ENCODE measurements at regions not wholly inside any gene's neighbourhood (a gene's known extent, or its start where the extent isn't known, plus 50 kb on each side); places are given as distances from the start of the nearest gene placed in this dataset.

DNA sequence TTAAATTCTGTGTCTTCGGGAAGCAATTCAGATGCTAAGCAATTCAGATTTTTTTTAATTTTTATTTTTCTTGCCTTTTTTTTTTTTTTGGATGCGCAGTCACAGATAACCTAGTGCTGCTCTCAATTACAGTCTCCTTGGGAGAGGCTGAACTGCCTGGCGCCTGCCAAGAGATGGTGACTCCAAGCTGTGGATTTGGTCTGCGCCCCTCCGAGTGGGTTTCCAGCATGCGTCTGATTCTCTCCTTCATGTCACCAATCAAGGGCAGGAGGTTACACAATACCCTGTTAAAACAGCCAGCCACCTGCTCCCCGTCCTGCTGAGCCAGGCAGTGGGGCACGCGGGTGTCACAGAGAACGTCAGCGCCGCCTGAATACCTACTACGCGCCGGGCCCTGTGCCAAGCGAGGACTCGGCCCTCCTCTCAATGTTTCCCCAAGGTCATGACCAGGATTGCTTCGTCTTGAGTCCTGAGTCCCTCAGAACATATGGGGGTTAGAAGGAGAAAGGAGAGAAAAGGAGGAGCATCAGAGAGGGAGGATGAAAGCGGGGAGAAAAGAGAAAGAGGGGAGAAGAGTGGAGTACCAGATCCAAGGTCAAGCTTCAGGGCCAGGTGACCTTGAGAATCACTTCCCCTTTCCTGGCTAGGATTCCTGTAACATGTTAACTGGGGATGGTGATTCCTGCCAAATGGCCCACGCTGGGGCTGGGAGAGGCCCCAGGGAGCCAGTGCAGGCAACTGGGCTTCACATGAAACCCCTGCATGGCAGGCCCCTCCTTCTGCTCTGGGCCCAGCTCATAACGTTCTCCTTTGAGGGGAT, 213.6 kb downstream of the URI1 start:
- peaks cover 2% of the 10 kb centered on the region for H3K27me3 Mint-ChIP-seq (ENCODE audit: low read depth)
- DNase-seq: no peak
- no peak overlapping the region for H3K27ac Mint-ChIP-seq
- no peak for ATAC-seq
- H3K36me3 Mint-ChIP-seq (ENCODE audit: low read depth): no peaks in the 10 kb centered on the region
- ChIA-PET POLR2A (no interaction called here), CTCF (no interaction called here)
- H3K4me3 Mint-ChIP-seq: no peak overlapping the region
- no peaks in the 10 kb centered on the region for H3K4me1 Mint-ChIP-seq (ENCODE audit: low read depth)
- H3K9me3 Mint-ChIP-seq (ENCODE audit: insufficient read depth): no peaks in the 10 kb centered on the region

DNA sequence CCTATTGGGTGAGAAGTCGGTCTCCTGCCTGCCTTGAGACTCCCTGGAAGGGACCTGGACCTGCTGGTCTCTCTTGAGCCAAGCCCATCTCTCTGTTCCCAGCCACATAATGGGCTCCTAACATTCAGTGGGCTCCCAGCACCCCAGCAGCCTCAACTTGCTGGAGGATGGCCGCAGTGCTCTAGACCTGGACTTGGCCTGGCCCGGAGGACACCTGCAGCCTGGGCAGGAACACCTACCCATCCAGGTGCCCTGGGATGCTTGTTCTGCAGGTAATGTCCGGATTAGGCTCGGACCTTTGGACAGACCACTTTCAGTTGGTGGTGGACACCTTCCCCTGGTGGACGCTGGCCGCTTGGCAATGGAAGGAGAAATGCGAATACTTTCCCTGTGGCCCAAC, 214.6 kb downstream of the URI1 start:
- no peaks in the 10 kb centered on the region for H3K4me1 Mint-ChIP-seq (ENCODE audit: low read depth)
- H3K9me3 Mint-ChIP-seq (ENCODE audit: insufficient read depth): no peaks in the 10 kb centered on the region
- no peak overlapping the region for H3K27ac Mint-ChIP-seq
- no peak for DNase-seq
- peaks cover 2% of the 10 kb centered on the region for H3K27me3 Mint-ChIP-seq (ENCODE audit: low read depth)
- POLR2A ChIA-PET: no interaction called here
- H3K36me3 Mint-ChIP-seq (ENCODE audit: low read depth): no peaks in the 10 kb centered on the region
- CTCF ChIA-PET: no interaction called here
- H3K4me3 Mint-ChIP-seq: no peak overlapping the region
- ATAC-seq: no peak

DNA sequence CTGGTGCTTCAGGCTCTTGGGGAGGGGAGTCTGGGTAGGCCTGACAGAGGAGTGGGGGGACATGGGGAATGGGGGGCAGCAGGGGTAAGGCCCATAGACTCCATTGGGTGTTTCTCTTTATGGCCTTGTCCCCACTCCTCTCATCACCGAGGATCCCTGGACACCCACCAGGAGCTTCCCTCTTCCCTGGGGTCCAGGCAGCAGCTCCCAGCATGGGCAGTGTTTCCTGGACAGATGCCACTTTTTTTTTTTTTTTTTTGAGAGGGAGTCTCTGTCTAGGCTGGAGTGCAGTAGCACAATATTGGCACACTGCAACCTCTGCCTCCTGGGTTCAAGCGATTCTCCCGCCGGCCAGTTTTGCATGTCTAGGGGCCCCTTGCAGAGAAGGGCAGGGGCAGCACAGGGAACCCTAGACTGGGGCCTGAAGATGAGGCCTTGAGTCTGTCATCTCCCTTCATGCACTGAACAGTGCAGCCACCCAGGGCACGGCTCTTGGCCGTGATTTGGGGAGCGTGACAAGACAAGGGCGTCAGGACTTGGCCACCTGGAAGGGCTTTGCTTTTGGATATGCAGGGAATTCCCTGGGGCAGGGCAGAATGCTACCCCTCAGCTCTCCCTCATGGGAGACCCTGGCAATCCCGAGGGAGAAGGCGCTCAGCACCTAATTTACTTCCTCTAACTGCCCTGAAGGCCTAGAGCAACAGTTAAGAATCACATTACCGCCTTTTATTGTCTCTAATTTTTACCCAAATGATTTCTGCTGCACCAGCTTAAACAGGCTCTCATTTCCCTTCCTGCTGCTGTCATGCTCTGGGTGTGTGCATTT, 213.9 kb upstream of the ZNF536 start:
- no peaks in the 10 kb centered on the region for H3K36me3 Mint-ChIP-seq (ENCODE audit: low read depth)

DNA sequence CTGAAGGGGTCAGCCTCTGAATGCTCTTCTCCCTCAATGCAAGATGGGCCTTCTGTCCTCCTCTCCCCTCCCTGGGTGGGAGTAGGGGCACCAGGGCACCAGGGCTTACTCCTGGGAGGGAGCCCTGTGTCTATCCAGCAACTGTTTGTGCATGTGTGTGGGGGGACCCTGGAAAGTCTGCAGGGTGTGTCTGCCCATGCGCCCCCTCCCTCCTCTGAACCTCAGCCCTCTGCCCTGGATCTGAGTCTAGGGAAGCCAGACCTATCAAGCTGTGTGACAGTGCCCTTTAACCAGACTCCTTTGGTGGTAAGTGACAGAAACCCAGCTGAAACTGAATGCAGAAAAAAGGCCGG, 213.3 kb upstream of the ZNF536 start:
- H3K4me3 Mint-ChIP-seq: no peak overlapping the region
- H3K9me3 Mint-ChIP-seq (ENCODE audit: insufficient read depth): no peaks in the 10 kb centered on the region
- DNase-seq (no peak), ATAC-seq (no peak)
- ChIA-PET CTCF (no interaction called here), POLR2A (no interaction called here)
- no peak overlapping the region for H3K27ac Mint-ChIP-seq
- no peaks in the 10 kb centered on the region for H3K36me3 Mint-ChIP-seq (ENCODE audit: low read depth)
- peaks cover 2% of the 10 kb centered on the region for H3K27me3 Mint-ChIP-seq (ENCODE audit: low read depth)
- no peaks in the 10 kb centered on the region for H3K4me1 Mint-ChIP-seq (ENCODE audit: low read depth)

More for the DNA sequence above, 213.9 kb upstream of the ZNF536 start:
- no peaks in the 10 kb centered on the region for H3K4me1 Mint-ChIP-seq (ENCODE audit: low read depth)
- no peak for DNase-seq
- H3K27ac Mint-ChIP-seq: no peak overlapping the region
- CTCF ChIA-PET: no interaction called here
- no peaks in the 10 kb centered on the region for H3K9me3 Mint-ChIP-seq (ENCODE audit: insufficient read depth)
- no peak overlapping the region for H3K4me3 Mint-ChIP-seq
- POLR2A ChIA-PET: no interaction called here
- ATAC-seq: no peak
- H3K27me3 Mint-ChIP-seq (ENCODE audit: low read depth): peaks cover 2% of the 10 kb centered on the region

DNA sequence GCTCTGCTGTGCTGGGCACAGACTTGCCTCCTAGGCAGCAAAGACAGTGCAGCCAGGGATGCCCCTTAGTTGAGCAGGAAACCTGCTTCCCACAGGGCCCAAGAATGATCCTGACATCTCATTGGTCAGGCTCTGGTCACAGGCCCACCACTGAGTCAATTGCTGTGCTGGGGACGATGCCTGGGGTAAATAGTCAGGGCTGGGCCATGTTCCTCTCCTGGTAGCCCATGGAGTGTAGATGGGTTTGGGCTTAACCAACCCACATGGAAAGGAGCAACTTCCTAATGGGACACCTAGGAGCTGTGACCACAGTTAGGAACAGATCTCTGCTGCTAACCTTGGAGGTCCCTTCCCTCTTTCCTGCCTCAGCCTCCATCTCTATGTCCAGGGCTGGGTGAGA, 212.5 kb upstream of the ZNF536 start:
- ChIA-PET CTCF (no interaction called here), POLR2A (no interaction called here)
- Mint-ChIP-seq H3K4me3 (no peak overlapping the region), H3K4me1 (ENCODE audit: low read depth) (no peaks in the 10 kb centered on the region), H3K9me3 (ENCODE audit: insufficient read depth) (no peaks in the 10 kb centered on the region), H3K27me3 (ENCODE audit: low read depth) (no peaks in the 10 kb centered on the region), H3K27ac (no peak overlapping the region), H3K36me3 (ENCODE audit: low read depth) (no peaks in the 10 kb centered on the region)
- ATAC-seq: no peak
- DNase-seq: no peak

DNA sequence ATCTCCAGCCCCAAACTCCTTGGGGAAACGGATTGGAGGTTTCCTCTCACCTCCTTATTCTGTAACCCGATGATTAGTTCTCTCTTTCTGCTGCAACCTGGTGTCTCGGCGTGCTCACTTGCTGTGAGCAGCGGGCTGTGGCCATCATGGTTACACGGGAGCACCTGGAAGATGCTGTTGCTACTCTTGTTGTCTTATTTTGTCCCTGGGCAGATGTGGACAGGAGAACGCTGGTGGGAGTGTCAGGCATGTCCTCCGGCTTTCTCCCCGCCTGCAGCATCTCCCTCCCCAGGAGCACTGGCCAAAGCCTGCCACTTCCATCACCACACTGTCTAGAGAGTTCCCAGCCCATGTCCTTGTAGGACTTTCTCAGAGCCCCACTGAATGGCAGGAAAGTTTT, 211.8 kb upstream of the ZNF536 start:
- DNase-seq: no peak
- ChIA-PET POLR2A (no interaction called here), CTCF (no interaction called here)
- no peaks in the 10 kb centered on the region for H3K27me3 Mint-ChIP-seq (ENCODE audit: low read depth)
- H3K4me3 Mint-ChIP-seq: no peak overlapping the region
- no peaks in the 10 kb centered on the region for H3K4me1 Mint-ChIP-seq (ENCODE audit: low read depth)
- H3K9me3 Mint-ChIP-seq (ENCODE audit: insufficient read depth): no peaks in the 10 kb centered on the region
- H3K36me3 Mint-ChIP-seq (ENCODE audit: low read depth): no peaks in the 10 kb centered on the region
- ATAC-seq: no peak
- H3K27ac Mint-ChIP-seq: no peak overlapping the region

DNA sequence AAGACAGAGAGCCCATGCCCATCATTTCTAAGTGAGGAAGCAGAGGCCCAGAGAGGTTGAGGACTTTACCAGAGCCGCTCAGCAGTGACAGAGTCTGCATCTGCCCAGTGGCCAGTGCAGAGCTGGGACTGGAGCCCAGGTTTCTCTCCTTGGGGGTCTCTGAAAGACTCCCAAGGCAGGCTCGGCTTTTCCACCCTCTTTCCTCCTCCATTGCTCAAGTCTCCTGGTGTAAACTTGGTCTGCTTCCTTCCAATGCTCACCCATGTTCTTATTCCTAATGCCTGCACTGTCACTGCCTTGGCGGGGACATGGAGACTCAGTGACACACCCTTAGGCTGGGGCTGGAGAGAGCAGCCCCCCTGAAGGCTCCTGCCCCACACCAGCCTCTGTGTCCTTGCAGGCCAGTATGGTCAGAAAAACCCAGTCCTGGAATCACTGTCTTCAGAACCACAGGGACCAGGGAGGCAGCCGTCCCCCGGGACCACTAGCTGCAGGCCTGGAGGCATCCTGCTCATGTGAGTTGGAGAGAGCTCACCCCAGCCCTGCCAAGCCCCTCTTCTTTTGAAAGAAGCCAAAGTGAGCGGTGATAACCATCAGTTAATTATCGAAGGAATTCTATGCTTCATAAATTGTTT, 211.0 kb upstream of the ZNF536 start:
- POLR2A ChIA-PET: no interaction called here
- DNase-seq: no peak
- Mint-ChIP-seq H3K4me3 (no peak overlapping the region), H3K4me1 (ENCODE audit: low read depth) (no peaks in the 10 kb centered on the region), H3K36me3 (ENCODE audit: low read depth) (no peaks in the 10 kb centered on the region), H3K27ac (no peak overlapping the region), H3K9me3 (ENCODE audit: insufficient read depth) (no peaks in the 10 kb centered on the region), H3K27me3 (ENCODE audit: low read depth) (no peaks in the 10 kb centered on the region)
- no peak for ATAC-seq
- CTCF ChIA-PET: no interaction called here

DNA sequence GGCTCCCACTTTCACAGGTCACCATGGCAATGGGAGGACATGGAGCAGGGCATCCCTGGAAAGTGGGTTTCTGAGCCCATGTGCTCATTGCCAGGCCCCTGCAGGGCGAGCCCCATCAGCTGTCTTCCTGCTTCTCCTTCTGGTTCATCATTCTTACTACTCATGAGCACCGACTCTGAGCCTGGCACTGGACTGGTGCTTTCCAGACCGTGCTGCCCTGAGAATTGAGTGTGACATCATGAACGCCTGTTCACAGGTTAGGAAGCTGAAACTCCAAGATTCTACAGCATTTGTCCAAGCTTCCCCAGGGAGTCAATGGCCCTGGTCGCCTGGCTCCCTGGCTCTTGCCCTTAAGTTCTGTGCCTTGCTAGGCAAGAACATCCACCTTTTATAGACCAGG, 210.4 kb upstream of the ZNF536 start:
- H3K4me3 Mint-ChIP-seq: no peak overlapping the region
- no peaks in the 10 kb centered on the region for H3K27me3 Mint-ChIP-seq (ENCODE audit: low read depth)
- H3K9me3 Mint-ChIP-seq (ENCODE audit: insufficient read depth): no peaks in the 10 kb centered on the region
- no peak for DNase-seq
- POLR2A ChIA-PET: no interaction called here
- ATAC-seq: no peak
- H3K27ac Mint-ChIP-seq: no peak overlapping the region
- H3K4me1 Mint-ChIP-seq (ENCODE audit: low read depth): no peaks in the 10 kb centered on the region
- CTCF ChIA-PET: no interaction called here
- H3K36me3 Mint-ChIP-seq (ENCODE audit: low read depth): no peaks in the 10 kb centered on the region

DNA sequence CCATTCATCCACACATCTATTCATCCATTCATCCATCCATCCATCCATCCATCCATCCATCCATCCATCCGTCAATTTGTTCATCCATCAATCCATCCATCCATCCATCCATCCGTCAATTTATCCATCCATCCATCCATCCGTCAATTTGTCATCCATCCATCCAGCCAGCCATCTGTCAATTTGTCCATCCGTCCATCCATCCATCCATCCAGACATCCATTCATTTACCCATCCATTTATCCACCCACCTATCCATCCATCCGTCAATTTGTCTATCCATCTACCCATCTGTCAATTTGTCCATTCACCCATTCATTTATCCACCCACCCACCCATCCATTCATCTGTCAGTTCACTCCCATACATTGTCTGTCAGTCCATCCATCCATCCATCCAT, 209.5 kb upstream of the ZNF536 start:
- Mint-ChIP-seq H3K4me1 (ENCODE audit: low read depth) (no peaks in the 10 kb centered on the region), H3K4me3 (no peak overlapping the region), H3K9me3 (ENCODE audit: insufficient read depth) (no peaks in the 10 kb centered on the region), H3K36me3 (ENCODE audit: low read depth) (no peaks in the 10 kb centered on the region), H3K27me3 (ENCODE audit: low read depth) (no peaks in the 10 kb centered on the region), H3K27ac (no peak overlapping the region)
- ChIA-PET POLR2A (no interaction called here), CTCF (no interaction called here)
- DNase-seq: no peak
- ATAC-seq: no peak

DNA sequence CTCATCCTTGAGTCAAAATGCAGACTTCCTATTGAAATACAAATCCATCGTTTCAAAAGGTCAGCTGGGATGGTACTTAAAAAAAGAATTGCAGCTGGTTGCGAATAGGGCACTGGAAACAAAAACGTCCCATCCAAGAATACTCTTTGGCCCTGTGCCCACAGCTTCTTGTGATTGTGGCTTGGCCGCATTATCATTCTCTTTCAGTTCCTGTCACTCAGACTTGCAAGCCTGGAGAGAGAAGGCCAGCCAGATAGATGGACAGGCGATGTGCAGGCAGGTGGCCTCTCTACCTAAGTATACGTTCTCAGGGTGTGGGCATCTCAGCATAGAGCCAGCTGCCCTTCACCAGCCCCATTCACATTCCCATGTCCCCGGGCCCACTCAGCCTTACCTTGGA, 208.5 kb upstream of the ZNF536 start:
- no peaks in the 10 kb centered on the region for H3K4me1 Mint-ChIP-seq (ENCODE audit: low read depth)
- CTCF ChIA-PET: no interaction called here
- no peaks in the 10 kb centered on the region for H3K36me3 Mint-ChIP-seq (ENCODE audit: low read depth)
- H3K9me3 Mint-ChIP-seq (ENCODE audit: insufficient read depth): no peaks in the 10 kb centered on the region
- H3K4me3 Mint-ChIP-seq: no peak overlapping the region
- no peaks in the 10 kb centered on the region for H3K27me3 Mint-ChIP-seq (ENCODE audit: low read depth)
- DNase-seq (peak; percentile 17), ATAC-seq (no peak)
- H3K27ac Mint-ChIP-seq: no peak overlapping the region
- POLR2A ChIA-PET: no interaction called here

DNA sequence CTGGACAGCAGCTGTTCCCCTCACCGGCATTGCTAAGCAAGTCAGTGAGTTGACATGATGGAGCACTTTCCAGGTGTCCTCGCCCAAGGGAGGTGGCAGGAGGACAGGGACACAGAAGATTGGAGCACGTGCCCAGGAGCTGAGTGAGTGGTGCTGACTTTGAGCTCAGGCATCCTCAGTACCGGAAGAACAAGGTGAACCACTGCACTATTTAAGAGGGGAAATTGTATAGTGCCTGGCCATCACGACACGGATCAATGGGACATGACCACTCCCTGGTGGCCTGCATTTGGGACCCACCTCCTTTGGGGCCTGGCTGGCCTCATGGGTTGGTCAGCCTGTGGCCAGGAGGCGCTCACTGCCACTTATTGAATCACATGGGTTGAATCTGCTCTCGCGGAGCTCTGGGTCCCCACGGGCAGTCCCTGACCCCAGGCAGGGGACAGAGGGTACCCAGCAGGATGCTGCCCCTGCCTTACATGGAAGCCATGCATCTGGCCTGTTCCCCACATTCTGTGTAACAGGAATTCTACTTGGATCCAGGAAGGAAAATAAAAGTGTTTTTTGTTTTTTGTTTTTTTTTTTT, 206.9 kb upstream of the ZNF536 start:
- no peak for ATAC-seq
- H3K27ac Mint-ChIP-seq: no peak overlapping the region
- ChIA-PET CTCF (no interaction called here), POLR2A (no interaction called here)
- H3K36me3 Mint-ChIP-seq (ENCODE audit: low read depth): no peaks in the 10 kb centered on the region
- DNase-seq: peak; percentile 9
- no peak overlapping the region for H3K4me3 Mint-ChIP-seq
- H3K9me3 Mint-ChIP-seq (ENCODE audit: insufficient read depth): no peaks in the 10 kb centered on the region
- no peaks in the 10 kb centered on the region for H3K27me3 Mint-ChIP-seq (ENCODE audit: low read depth)
- H3K4me1 Mint-ChIP-seq (ENCODE audit: low read depth): no peaks in the 10 kb centered on the region

DNA sequence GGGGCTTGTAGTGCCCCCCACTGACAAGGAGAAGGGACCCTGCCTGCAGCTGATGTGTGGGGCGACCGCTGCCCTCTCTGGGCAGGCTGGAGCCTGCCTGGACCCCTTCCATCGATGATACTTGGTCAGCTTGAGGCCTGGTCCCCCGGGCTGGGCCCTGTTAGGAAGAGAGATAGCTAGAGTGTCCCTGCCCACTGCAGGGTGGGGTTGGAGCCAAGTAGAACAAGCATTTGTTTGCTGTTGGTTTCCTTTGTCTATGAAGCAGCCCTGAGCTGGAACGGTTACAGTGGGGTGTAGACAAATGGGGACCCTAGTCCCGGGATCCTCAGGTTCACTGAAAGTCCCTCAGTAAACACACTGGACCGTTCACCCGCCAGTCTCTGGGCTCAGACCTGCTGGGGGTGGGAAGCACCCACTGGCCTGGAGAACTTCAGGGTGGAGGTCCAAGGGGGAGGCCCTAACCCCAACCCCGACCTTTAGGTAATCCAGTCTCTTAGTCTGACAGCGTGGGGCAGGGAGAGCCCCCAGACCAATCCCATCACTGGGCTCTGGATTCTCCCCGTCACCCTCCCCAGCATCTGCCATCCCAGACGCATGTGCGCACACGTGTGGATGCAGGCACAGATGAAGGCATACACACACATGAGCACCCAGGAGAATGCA, 204.8 kb upstream of the ZNF536 start:
- no peak for ATAC-seq
- Mint-ChIP-seq H3K27ac (no peak overlapping the region), H3K4me3 (no peak overlapping the region), H3K36me3 (ENCODE audit: low read depth) (no peaks in the 10 kb centered on the region), H3K4me1 (ENCODE audit: low read depth) (no peaks in the 10 kb centered on the region), H3K27me3 (ENCODE audit: low read depth) (no peaks in the 10 kb centered on the region), H3K9me3 (ENCODE audit: insufficient read depth) (no peaks in the 10 kb centered on the region)
- ChIA-PET CTCF (no interaction called here), POLR2A (no interaction called here)
- DNase-seq: no peak
